HL-60 (cell line): ENCODE measurements at regions not wholly inside any gene's neighbourhood (a gene's known extent, or its start where the extent isn't known, plus 50 kb on each side); places are given as distances from the start of the nearest gene placed in this dataset.

Experiments
- CTCF ChIP-seq: IDR thresholded peaks from one replicate; pipeline ENCODE4 v1.5.1; 2011; ENCODE audit warnings: low read length, control low read depth, inconsistent platforms; ENCODE audit not compliant: insufficient read depth
- GABPA ChIP-seq: IDR thresholded peaks from 2 replicates; pipeline ENCODE4 v1.6.1; 2012; ENCODE audit warnings: low read depth
- POLR2AphosphoS5 ChIP-seq: IDR thresholded peaks from 2 replicates; pipeline ENCODE4 v1.6.1; 2012; ENCODE audit warnings: low read depth
- REST ChIP-seq: IDR thresholded peaks from 2 replicates; pipeline ENCODE4 v1.6.1; 2012; ENCODE audit warnings: low read depth; ENCODE audit not compliant: insufficient replicate concordance
- SPI1 ChIP-seq: IDR thresholded peaks from 2 replicates; pipeline ENCODE4 v1.6.1; 2012; ENCODE audit warnings: low read depth, mild to moderate bottlenecking, borderline replicate concordance

- TF ChIP-seq GABPA (no peak), CTCF (no peak), POLR2AphosphoS5 (no peak), REST (no peak), SPI1 (no peak)
These were observed 261.9 kb upstream of the ECI2 start for GRCh38 chr6:4397307-4397706.
